ENCODE measurements at regions not wholly inside any gene's neighbourhood (a gene's known extent, or its start where the extent isn't known, plus 50 kb on each side); places are given as distances from the start of the nearest gene placed in this dataset.
A peak's percentile ranks its signal among the peaks of the same experiment; 100 is the strongest.
"Not testable (repeated sequence)": the region's sequence is repeated elsewhere in the genome, so short reads cannot be mapped to it uniquely, and the experiment has no call there.

- DNase-seq: no peak
Observed at GRCh38 chr5:130937046-130937445, 228.0 kb downstream of the HINT1 start.

- DNase-seq: no peak
Observed at GRCh38 chr5:130923543-130924124, 241.4 kb downstream of the HINT1 start.

GRCh38 chr5:130912088-130912487, 253.0 kb downstream of the HINT1 start:
- DNase-seq: no peak

- DNase-seq: no peak
Observed at GRCh38 chr5:130908186-130908585, 256.9 kb downstream of the HINT1 start.

- peak; percentile 38 for DNase-seq
Observed at GRCh38 chr5:130897537-130898195, 267.4 kb downstream of the HINT1 start.

- DNase-seq: not testable (repeated sequence)
Observed at GRCh38 chr5:130897181-130897536, 267.9 kb downstream of the HINT1 start.

GRCh38 chr5:130896636-130897035, 268.4 kb downstream of the HINT1 start:
- no peak for DNase-seq

GRCh38 chr5:130893006-130893405, 272.1 kb downstream of the HINT1 start:
- no peak for DNase-seq

GRCh38 chr5:130890610-130891009, 274.4 kb downstream of the HINT1 start:
- no peak for DNase-seq

GRCh38 chr5:130885691-130886090, 279.4 kb downstream of the HINT1 start:
- no peak for DNase-seq

GRCh38 chr5:130885027-130885426, 280.0 kb downstream of the HINT1 start:
- no peak for DNase-seq

- DNase-seq: no peak
Observed at GRCh38 chr5:130884023-130884422, 281.0 kb downstream of the HINT1 start.

- no peak for DNase-seq
Observed at GRCh38 chr5:130875656-130876055, 289.4 kb downstream of the HINT1 start.

- no peak for DNase-seq
Observed at GRCh38 chr5:130874861-130875417, 290.1 kb downstream of the HINT1 start.

GRCh38 chr5:130871346-130872086, 293.5 kb downstream of the HINT1 start:
- no peak for DNase-seq

GRCh38 chr5:130870691-130871090, 294.4 kb downstream of the HINT1 start:
- no peak for DNase-seq

- DNase-seq: no peak
Observed at GRCh38 chr5:130868186-130868840, 296.7 kb downstream of the HINT1 start.

GRCh38 chr5:130845049-130845765, 319.8 kb downstream of the HINT1 start:
- DNase-seq: no peak

- no peak for DNase-seq
Observed at GRCh38 chr5:130836729-130837649, 328.1 kb downstream of the HINT1 start.

GRCh38 chr5:130817598-130818384, 347.3 kb downstream of the HINT1 start:
- DNase-seq: not testable (repeated sequence)

GRCh38 chr5:130815246-130815645, 349.8 kb downstream of the HINT1 start:
- DNase-seq: no peak

All from NCI-H526 treated with DMSO at 0.1 percent for 48 hours (cell line).